ENCODE measurements at regions not wholly inside any gene's neighbourhood (a gene's known extent, or its start where the extent isn't known, plus 50 kb on each side); places are given as distances from the start of the nearest gene placed in this dataset.

DNA sequence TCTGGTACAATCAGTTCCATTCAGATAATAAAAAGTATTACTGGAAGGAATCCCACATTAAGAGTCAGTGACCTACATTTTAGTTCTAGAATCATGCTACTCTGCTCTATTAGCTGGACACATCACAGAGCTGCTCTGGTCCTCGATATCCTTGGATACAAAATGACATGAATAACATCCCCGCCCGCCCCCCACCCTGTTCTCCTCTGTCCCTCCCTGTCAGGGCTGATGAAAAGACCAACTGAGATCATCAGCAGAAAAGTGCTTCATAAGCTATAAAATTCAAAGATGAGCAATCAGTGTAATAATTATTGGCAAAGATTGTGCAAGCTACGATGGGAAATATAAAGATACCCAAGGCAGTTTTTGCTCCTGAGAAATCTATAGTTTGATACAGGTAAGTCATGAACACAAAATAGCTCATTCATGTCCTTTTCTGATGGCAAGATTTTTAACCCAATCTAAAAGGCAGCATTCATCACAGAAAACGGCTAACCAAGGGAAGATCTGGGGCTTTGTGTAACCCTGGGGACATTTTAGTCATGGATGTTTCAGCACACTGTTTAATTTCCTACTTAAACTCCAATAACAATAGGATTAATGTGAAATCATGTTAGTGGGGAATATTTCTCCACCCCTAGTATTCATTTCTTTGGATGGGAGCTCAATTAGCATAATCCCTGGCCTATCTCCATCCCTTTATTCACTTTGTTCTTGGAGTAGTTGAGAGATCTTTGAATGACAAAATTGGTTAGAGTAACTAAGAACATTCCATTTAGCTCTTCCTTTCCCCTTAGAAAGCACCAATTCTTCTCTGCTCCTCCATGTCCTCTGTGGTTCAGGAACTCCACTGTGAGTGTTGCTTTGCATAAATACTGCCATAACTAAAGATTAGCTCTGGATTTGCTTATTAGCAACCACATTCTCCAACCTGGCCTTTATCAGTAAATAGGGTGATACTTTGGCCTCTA is 459.4 kb upstream of the GRIA1 start:
- H3K4me3 ChIP-seq (ENCODE audit: low read depth, low read length): no peak overlapping the region
- DNase-seq (ENCODE audit: low read depth): no peak
- TF ChIP-seq, protein P1, sequence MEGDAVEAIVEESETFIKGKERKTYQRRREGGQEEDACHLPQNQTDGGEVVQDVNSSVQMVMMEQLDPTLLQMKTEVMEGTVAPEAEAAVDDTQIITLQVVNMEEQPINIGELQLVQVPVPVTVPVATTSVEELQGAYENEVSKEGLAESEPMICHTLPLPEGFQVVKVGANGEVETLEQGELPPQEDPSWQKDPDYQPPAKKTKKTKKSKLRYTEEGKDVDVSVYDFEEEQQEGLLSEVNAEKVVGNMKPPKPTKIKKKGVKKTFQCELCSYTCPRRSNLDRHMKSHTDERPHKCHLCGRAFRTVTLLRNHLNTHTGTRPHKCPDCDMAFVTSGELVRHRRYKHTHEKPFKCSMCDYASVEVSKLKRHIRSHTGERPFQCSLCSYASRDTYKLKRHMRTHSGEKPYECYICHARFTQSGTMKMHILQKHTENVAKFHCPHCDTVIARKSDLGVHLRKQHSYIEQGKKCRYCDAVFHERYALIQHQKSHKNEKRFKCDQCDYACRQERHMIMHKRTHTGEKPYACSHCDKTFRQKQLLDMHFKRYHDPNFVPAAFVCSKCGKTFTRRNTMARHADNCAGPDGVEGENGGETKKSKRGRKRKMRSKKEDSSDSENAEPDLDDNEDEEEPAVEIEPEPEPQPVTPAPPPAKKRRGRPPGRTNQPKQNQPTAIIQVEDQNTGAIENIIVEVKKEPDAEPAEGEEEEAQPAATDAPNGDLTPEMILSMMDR (IDR thresholded peaks at IDR 0.05; ENCODE audit: insufficient read depth, low read depth, low read length, missing control alignments): no peak

DNA sequence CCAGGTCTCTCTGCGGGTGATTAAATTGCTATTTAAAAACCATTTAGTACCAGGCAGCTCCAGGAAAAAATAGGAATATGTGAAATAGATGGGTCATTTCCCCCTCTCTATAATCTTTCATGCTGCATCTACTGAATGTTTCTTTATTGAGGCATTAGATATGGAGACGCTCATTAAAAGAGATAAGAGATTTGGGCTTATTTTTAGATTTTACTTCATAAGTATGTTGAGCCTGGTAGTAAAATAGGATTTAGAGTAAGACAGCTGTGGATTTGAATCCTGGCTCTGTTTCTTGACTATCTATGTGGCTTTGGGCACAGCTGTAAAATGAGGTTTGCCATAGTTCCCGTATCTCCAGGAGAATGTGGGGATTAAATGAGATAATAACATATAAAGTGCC is 451.0 kb upstream of the GRIA1 start:
- TF ChIP-seq, protein P1 (IDR thresholded peaks at IDR 0.05; ENCODE audit: insufficient read depth, low read depth, low read length, missing control alignments): no peak
- no peak overlapping the region for H3K4me3 ChIP-seq (ENCODE audit: low read depth, low read length)
- no peak for DNase-seq (ENCODE audit: low read depth)

DNA sequence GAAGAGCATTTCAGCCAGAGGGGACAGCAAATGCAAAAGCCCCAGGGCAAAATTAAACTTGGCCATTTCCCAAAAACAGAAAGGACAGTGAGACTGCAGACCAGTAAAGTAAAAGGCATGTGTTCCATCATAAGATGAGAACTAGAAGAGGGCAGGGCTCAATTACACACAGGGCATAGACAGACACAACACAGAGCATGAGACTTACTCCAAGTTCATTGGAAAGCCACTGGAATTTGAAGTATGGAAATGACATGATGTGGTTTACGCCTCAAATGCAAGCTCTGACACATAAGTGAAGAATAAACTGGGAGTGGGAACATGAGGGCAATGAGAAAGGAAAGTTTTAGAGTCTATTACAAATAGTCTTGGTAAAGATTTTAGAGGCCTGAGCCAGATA is 446.6 kb upstream of the GRIA1 start:
- TF ChIP-seq, protein P1 (IDR thresholded peaks at IDR 0.05; ENCODE audit: insufficient read depth, low read depth, low read length, missing control alignments): no peak
- DNase-seq (ENCODE audit: low read depth): no peak

DNA sequence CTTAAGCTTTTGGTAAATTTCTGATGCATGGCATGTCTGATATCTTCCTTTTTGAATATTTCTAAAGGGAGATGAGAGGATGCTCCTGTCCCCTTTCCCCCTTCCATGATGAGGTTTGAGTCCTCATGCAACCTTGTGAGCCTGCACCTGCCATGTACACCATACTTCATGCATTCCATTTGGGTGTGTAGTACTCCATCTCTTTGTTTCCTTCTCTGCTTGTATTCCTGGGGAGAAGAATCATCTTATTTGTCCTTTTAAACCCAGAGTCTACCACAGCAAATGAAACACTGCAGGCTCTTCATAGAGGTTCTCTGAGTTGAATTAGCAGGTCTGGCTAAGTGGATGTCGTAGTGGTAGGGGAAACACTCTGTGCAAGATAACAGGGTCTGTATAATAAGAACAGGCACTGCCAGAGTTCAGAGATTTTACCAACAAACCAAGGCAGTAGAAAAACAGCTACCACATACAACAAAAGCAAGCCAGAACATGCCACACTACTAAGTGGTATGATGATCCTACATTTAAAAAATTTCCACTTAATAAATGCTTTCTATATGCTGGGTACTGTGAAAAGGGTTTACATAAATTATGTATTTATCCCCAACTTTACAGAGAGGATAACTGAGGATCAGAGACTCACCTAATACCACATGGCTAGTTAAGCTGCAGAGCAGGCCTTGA is 439.8 kb upstream of the GRIA1 start:
- no peak for DNase-seq (ENCODE audit: low read depth)
- TF ChIP-seq, protein P1 (IDR thresholded peaks at IDR 0.05; ENCODE audit: insufficient read depth, low read depth, low read length, missing control alignments): no peak
- no peak overlapping the region for H3K4me3 ChIP-seq (ENCODE audit: low read depth, low read length)

More for the DNA sequence above, 446.6 kb upstream of the GRIA1 start:
- no peak overlapping the region for H3K4me3 ChIP-seq (ENCODE audit: low read depth, low read length)

DNA sequence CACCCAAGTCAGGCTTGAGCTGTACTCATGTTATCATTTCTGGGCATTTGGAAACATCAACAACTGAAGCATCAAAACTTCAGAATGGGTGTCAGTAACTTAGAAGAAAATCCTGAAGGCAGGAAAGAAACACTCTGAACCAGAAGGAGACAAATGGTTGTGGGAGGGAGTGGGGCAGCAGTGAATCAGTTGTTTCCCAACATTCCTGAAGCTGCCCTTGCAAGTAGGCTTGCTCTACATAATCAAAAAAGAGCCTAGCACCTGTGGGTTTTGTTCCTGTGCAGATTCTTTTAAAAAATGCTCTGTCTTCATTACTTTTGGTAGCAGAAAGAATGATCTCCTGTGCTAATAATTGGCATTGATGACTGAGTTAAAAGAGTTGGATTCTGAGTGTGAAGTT is 424.2 kb upstream of the GRIA1 start:
- no peak for DNase-seq (ENCODE audit: low read depth)
- H3K4me3 ChIP-seq (ENCODE audit: low read depth, low read length): no peak overlapping the region
- TF ChIP-seq, protein P1 (IDR thresholded peaks at IDR 0.05; ENCODE audit: insufficient read depth, low read depth, low read length, missing control alignments): no peak

DNA sequence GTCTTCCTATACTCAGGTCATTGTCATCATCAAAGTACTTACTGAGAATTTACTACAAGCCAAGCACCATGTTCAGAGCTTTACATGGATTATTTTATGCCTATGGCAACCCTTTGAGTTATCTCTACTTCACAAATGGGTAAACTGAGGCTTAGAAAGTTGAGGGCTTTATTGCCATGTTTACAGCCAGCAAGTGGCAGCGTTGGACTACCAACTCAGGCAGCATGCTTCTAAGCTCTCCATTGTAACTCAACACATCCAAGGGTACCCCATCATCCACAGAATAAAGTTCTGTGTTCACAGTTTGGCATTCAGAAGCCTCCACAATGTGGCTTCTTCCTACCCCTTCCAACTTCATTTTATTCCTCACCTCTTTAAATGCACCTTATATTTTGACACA is 422.6 kb upstream of the GRIA1 start:
- no peak overlapping the region for H3K4me3 ChIP-seq (ENCODE audit: low read depth, low read length)
- TF ChIP-seq, protein P1 (IDR thresholded peaks at IDR 0.05; ENCODE audit: insufficient read depth, low read depth, low read length, missing control alignments): no peak
- no peak for DNase-seq (ENCODE audit: low read depth)

All from GM12865 (cell line).